DMS53 (cell line): ENCODE measurements at regions not wholly inside any gene's neighbourhood (a gene's known extent, or its start where the extent isn't known, plus 50 kb on each side); places are given as distances from the start of the nearest gene placed in this dataset.

Experiments
- DNase-seq: peaks from one replicate; lab custom pipeline; 2025; lab: John Stamatoyannopoulos, UW

GRCh38 chr1:195934817-195935553 lies 673.3 kb downstream of the KCNT2 start:
- no peak for DNase-seq

GRCh38 chr1:195933835-195934234 lies 674.4 kb downstream of the KCNT2 start:
- no peak for DNase-seq

GRCh38 chr1:195915826-195916225 lies 692.4 kb downstream of the KCNT2 start:
- no peak for DNase-seq

GRCh38 chr1:195909061-195909460 lies 699.2 kb downstream of the KCNT2 start:
- DNase-seq = no peak

GRCh38 chr1:195908121-195908520 lies 700.1 kb downstream of the KCNT2 start:
- no peak for DNase-seq

- no peak for DNase-seq
These were observed 705.0 kb downstream of the KCNT2 start for GRCh38 chr1:195903203-195903602.

GRCh38 chr1:195902779-195903178 lies 705.5 kb downstream of the KCNT2 start:
- no peak for DNase-seq

GRCh38 chr1:195899762-195900352 lies 708.4 kb downstream of the KCNT2 start:
- DNase-seq = peak; percentile 28

- no peak for DNase-seq
These were observed 709.3 kb downstream of the KCNT2 start for GRCh38 chr1:195898924-195899323.

- DNase-seq = no peak
These were observed 709.9 kb downstream of the KCNT2 start for GRCh38 chr1:195898373-195898772.

GRCh38 chr1:195897076-195897475 lies 711.2 kb downstream of the KCNT2 start:
- peak; percentile 26 for DNase-seq

- DNase-seq = no peak
These were observed 713.8 kb downstream of the KCNT2 start for GRCh38 chr1:195894411-195894810.

GRCh38 chr1:195886000-195886399 lies 722.2 kb downstream of the KCNT2 start:
- DNase-seq = peak; percentile 18

- no peak for DNase-seq
These were observed 729.8 kb downstream of the KCNT2 start for GRCh38 chr1:195878478-195878877.

- no peak for DNase-seq
These were observed 731.4 kb downstream of the KCNT2 start for GRCh38 chr1:195876792-195877191.

GRCh38 chr1:195872376-195872775 lies 735.9 kb downstream of the KCNT2 start:
- DNase-seq = no peak

GRCh38 chr1:195867638-195868037 lies 740.6 kb downstream of the KCNT2 start:
- no peak for DNase-seq

GRCh38 chr1:195866781-195867222 lies 741.4 kb downstream of the KCNT2 start:
- DNase-seq = no peak

GRCh38 chr1:195866091-195866780 lies 742.0 kb downstream of the KCNT2 start:
- DNase-seq = no peak

- DNase-seq = no peak
These were observed 756.4 kb downstream of the KCNT2 start for GRCh38 chr1:195851804-195852203.

- no peak for DNase-seq
These were observed 757.1 kb downstream of the KCNT2 start for GRCh38 chr1:195851016-195851601.

GRCh38 chr1:195849180-195849579 lies 759.1 kb downstream of the KCNT2 start:
- no peak for DNase-seq
